ENCODE measurements at regions not wholly inside any gene's neighbourhood (a gene's known extent, or its start where the extent isn't known, plus 50 kb on each side); places are given as distances from the start of the nearest gene placed in this dataset.

GRCh38 chr7:67549126-67549525, 552.5 kb downstream of the TYW1 start:
- Histone ChIP-seq H3K27ac (no peak overlapping the region), H3K36me3 (no peaks in the 10 kb centered on the region), H3K27me3 (no peaks in the 10 kb centered on the region), H3K9me3 (no peaks in the 10 kb centered on the region), H3K4me3 (no peak overlapping the region), H3K4me1 (no peaks in the 10 kb centered on the region)
- intact Hi-C loops (cut with DNase I; ENCODE audit: low total_unique reads) = no loop called here
- DNase-seq = no peak
- no peak for TF ChIP-seq CTCF (IDR thresholded peaks at IDR 0.05)

DNA sequence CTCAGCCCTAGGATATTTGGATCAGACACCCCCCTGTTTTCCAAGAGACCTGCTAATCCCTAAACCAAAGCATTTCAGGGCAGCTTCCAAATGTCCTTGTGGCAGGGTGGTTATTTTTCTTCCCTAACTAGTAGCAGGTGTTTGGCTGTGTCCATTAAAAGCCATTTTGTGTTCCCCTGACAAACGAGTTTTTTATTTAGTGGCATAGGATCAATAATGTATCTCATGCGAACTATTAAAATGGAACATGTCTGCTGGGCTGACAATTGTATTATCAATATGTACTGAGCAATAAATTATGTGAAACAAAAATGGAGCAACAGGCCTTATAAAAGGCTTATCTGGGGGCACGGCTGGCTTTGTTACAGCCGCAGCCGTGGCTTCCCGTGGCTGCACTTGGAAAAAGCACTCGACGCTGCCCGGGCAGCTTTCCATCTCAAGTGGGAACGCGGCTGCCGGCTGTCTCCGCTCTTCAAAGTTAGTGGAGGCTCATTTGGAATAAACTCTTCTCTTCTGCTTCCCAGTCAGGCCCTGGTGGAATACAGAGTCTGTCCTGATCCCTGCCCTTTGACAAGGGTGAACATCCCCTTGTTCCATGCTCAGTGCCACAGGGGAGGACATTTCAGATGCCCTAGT, 554.3 kb downstream of the TYW1 start:
- Histone ChIP-seq H3K27me3 (no peaks in the 10 kb centered on the region), H3K9me3 (no peaks in the 10 kb centered on the region), H3K4me1 (no peaks in the 10 kb centered on the region), H3K4me3 (no peak overlapping the region), H3K36me3 (no peaks in the 10 kb centered on the region), H3K27ac (no peak overlapping the region)
- DNase-seq = no peak
- intact Hi-C loops (cut with DNase I; ENCODE audit: low total_unique reads) = no loop called here
- no peak for TF ChIP-seq CTCF (IDR thresholded peaks at IDR 0.05)

- Histone ChIP-seq H3K4me1 (no peaks in the 10 kb centered on the region), H3K4me3 (no peak overlapping the region), H3K27ac (no peak overlapping the region), H3K36me3 (no peaks in the 10 kb centered on the region), H3K27me3 (no peaks in the 10 kb centered on the region), H3K9me3 (no peaks in the 10 kb centered on the region)
- no peak for TF ChIP-seq CTCF (IDR thresholded peaks at IDR 0.05)
- intact Hi-C loops (cut with DNase I; ENCODE audit: low total_unique reads) = no loop called here
- DNase-seq = no peak
These were observed 556.1 kb downstream of the TYW1 start for GRCh38 chr7:67552738-67553137.

GRCh38 chr7:67553378-67553777, 556.7 kb downstream of the TYW1 start:
- H3K4me3 ChIP-seq = no peak overlapping the region
- TF ChIP-seq CTCF (IDR thresholded peaks at IDR 0.05) = no peak
- H3K4me1 ChIP-seq = no peaks in the 10 kb centered on the region
- no peak for DNase-seq
- intact Hi-C loops (cut with DNase I; ENCODE audit: low total_unique reads) = no loop called here
- H3K27ac ChIP-seq = no peak overlapping the region
- H3K36me3 ChIP-seq = no peaks in the 10 kb centered on the region
- H3K27me3 ChIP-seq = no peaks in the 10 kb centered on the region
- H3K9me3 ChIP-seq = no peaks in the 10 kb centered on the region

DNA sequence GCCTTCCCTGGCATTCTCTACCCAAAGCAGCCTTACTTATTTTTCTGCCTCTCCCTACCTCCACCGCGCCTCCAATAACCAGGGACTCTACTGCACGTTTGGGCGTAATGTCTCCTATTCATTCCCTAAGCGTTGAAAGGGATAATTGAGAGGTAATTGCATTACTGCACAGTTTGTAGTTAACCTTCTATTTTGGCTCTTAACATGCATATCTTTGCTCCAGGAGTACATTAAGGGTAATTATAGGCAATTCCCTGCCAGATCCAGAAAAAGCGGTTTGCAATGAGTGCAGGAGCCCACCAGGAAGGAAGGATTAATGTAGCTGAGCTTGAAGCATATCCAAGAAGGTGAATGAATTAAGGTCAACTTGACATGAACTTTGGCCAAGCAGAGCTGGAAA, 558.4 kb downstream of the TYW1 start:
- intact Hi-C loops (cut with DNase I; ENCODE audit: low total_unique reads) = no loop called here
- H3K27me3 ChIP-seq = no peaks in the 10 kb centered on the region
- H3K36me3 ChIP-seq = no peaks in the 10 kb centered on the region
- no peak overlapping the region for H3K27ac ChIP-seq
- DNase-seq = no peak
- no peaks in the 10 kb centered on the region for H3K4me1 ChIP-seq
- H3K4me3 ChIP-seq = no peak overlapping the region
- H3K9me3 ChIP-seq = no peaks in the 10 kb centered on the region
- TF ChIP-seq CTCF (IDR thresholded peaks at IDR 0.05) = no peak

DNA sequence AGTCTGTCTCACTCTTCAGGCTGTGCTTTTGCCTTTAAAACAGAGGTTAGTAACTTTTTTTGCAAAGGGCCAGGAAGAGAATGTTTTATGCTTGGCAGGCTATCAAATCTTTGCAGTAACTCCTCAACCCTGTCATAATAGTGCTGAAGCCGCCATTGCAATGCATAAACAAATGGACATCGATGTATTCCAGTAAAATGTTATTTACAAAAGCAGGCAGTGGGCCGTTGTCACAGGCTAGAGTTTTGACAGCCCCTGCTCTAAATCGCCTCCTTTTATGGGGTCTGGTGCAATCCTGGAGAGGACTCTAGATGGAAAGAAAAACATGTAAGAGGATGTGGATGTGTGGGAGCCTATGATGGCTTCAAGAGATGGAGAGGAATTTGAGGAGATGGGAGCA, 568.3 kb downstream of the TYW1 start:
- no peak for DNase-seq
- Histone ChIP-seq H3K36me3 (no peaks in the 10 kb centered on the region), H3K4me3 (no peak overlapping the region), H3K4me1 (no peaks in the 10 kb centered on the region), H3K9me3 (peaks cover 0 to 3% (median 0%) of the 10 kb centered on the region in 3 donors), H3K27me3 (no peaks in the 10 kb centered on the region), H3K27ac (no peak overlapping the region)
- TF ChIP-seq CTCF (IDR thresholded peaks at IDR 0.05) = no peak
- intact Hi-C loops (cut with DNase I; ENCODE audit: low total_unique reads) = no loop called here
